HG02610 (cell line): ENCODE measurements at regions not wholly inside any gene's neighbourhood (a gene's known extent, or its start where the extent isn't known, plus 50 kb on each side); places are given as distances from the start of the nearest gene placed in this dataset.
"Not testable (repeated sequence)": the region's sequence is repeated elsewhere in the genome, so short reads cannot be mapped to it uniquely, and the experiment has no call there.

Experiments
- ATAC-seq: cut with Tn5 transposase; IDR thresholded peaks from one replicate; pipeline ENCODE4 v1.9.1; 2021; ENCODE audit warnings: mild to moderate bottlenecking, moderate library complexity; ENCODE audit not compliant: unreplicated experiment

DNA sequence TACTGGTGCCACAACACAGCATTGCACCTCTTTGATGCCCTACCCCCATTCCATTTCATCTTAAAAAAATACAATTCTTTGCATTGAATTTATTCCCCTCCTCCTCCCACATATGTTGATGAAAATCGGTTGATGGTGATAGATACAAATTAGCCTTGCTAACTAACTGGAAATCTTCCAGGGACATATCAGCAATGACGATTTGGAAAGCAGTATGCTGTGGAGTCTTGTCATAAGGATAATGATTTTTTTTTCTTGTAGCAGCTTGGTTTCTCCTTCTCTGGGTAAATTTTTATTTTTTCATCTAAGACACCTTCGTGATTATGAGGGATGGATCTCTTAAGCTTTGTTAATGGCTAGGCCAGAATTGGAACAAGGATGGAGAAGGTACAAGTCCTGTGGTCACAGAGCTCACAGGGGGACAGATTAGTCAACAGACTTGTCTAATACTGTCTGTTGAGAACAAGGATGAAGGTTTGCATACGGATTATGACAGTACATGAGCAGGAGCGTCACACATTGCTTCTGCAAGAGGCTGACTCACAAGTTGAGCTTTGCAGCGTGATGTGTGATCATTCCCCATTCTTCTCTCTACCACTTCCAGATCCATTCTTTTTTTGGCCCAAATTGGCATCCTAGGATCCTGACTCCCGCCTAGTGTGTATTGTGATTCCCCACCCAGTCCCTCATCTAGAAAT lies 233.1 kb upstream of the FERMT1 start:
- no peak for ATAC-seq

DNA sequence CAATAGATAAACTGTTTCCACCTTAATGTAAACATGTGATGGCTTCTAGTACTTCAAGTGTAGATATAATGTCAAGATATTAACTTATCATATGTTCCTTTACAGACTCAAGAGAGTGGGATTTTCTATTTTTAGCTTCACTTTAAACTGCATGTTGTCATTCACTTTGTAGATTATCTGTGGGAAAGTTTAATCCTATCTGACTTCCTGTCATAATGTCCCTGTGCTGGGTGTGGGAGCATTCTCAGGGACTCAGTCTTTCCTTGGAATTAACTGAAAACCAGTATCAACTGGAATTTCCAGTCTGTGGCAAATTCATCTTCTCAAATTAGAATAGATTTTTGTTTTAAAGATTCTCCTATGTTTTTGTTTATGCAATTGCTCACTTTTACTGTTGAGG lies 226.1 kb upstream of the FERMT1 start:
- no peak for ATAC-seq

DNA sequence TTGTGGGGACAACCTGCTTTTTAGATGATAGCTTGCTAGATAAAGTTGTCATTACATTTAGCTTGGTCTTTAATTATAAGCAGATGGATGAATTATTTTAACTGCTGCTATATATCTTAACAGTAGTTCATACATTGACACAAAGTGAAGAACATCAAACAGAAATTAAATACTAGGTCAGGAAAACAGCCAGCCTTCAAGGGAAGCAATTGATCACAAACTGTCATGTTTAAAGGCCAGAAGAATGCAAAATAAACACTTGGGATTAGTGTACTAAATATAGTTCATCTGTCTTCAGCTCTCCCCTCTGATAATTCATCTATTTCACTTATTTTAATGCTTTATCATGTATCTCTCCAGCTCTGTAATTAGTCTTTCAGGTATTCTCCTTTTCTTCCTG lies 225.1 kb upstream of the FERMT1 start:
- ATAC-seq, result no peak

DNA sequence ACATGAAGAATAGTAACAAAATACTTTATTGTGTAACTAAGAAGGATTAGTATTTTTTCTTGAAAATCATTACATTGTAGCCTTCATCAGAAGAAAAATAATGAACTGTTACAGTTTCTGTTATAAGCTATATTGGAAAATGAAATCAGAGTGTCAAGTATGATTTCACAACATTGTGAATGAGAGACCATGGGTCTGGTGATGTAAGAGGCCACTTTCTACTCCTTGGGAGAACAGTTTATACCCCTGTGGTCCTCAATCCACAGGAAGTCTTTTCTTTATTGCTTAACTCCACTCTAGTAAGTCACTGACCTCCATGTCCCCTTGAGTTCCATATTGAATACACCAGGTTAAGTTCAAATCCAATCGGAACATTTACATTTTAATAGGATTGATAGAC lies 218.7 kb upstream of the FERMT1 start:
- ATAC-seq, result no peak

DNA sequence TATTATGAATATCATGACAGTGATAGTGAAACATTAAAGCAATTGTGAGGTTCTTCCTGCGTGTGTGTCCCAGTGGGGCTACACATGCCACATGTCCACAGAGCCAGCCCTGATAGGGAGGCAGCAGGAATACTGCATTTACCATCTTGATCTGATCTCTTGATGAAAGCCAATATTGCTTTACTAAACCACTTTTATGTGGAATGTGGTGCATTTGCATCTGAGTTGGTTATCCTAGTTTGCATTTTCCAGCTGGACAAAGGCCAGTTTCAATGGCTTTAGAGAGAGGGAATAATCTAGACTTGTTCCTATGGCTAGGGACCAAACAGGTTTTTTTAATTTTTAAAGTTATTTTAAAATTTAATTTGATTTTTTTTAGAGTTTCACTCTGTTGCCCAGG lies 216.3 kb upstream of the FERMT1 start:
- ATAC-seq, result no peak

DNA sequence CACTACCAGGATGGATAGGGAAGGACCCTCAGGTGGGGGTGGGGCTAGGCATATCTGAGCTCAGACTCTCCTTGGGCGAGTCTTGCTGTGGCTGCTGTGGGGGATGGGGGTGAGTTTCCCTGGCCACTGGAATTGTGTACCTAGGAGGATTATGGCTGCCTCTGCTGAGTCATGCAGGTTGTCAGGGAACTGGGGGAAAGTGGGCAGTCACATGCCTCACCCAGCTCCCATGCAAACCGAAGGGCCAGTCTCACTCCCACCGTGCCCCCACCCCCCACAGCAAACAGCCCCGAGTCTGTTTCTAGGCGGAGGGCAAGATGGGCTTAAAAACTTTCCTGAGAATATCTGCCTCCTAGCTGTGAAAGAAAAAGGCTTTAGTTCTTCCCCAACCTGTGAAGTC lies 210.3 kb upstream of the FERMT1 start:
- no peak for ATAC-seq

DNA sequence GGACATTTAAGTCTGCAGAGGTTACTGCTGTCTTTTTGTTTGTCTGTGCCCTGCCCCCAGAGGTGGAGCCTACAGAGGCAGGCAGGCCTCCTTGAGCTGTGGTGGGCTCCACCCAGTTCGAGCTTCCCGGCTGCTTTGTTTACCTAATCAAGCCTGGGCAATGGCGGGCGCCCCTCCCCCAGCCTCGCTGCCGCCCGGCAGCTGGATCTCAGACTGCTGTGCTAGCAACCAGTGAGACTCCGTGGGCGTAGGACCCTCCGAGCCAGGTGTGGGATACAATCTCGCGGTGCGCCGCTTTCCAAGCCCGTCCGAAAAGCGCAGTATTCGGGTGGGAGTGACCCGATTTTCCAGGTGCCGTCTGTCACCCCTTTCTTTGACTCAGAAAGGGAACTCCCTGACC lies 198.4 kb upstream of the FERMT1 start:
- not testable (repeated sequence) for ATAC-seq

DNA sequence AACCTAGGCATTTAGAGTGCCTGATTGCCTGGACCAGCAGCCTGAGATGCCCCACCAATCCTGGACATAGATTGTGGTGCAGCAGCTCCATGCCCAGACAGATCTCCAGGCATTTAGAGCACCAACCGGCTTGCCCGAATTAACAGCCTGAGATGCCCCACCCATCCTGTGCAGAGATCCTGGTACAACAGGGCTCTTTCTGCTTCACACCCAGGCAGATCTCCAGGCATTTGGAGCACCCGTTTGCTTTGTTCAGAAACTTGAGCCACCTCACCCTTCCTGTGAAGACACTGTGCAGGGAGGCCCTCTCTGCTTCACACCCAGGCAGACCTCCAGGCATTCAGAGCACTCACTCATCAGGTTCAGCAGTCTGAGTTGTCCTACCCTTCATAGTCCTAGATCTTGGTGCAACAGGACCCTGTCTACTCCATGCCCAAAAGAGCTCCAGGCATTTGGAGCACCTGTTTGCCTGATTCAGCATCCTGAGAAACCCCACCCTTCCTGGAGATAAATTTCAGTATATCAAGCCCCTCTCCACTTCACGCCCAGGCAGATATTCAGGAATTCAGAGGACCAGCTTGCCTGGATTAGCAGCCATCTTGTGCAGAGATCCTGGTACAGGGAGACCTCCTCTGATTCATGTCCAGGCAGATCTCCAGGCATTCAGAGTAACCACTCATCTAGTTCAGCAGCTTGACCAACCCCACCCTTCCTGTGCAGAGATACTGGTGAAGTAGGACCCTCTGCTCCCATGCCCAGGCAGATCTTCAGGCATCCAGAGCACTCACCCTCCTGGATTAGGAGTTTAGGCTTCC lies 189.2 kb upstream of the FERMT1 start:
- ATAC-seq, result no peak

DNA sequence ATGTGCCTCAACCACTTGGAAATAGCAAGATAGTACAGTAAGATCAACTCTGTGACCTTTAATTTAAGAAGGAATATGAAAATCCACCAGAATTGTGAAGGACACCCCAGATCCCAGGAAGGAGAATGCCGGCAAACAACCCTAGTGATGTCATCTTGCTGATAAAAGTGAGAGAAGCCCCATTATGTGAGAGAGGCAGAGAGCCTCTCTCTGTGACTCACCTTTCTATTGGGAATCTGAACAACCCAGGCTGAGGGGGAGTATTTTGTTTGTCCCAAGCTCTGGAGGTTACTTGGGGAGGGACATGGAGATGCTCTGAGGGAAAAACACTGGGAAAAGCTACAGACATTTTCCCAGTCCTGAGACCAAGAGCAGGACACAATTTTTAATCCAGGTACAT lies 188.3 kb upstream of the FERMT1 start:
- ATAC-seq, result no peak

DNA sequence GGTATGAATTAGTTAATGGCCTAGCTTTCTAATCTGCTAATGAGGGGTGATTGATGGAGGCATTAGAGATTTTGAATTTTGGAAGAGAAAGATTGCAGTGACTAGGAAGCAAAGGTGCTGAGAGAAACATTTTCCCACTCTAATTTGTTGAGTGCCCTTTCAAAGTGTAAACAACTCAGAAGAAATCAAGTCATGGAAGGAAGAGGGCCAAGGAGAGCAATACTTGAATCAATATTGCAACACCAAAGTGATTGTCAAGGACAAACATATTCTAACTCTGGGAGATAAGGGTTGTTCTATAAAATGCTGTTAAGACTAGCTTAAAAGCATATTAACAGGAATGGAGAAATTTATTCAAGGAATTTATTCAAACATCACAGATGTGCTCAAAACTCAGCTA lies 182.7 kb upstream of the FERMT1 start:
- no peak for ATAC-seq

DNA sequence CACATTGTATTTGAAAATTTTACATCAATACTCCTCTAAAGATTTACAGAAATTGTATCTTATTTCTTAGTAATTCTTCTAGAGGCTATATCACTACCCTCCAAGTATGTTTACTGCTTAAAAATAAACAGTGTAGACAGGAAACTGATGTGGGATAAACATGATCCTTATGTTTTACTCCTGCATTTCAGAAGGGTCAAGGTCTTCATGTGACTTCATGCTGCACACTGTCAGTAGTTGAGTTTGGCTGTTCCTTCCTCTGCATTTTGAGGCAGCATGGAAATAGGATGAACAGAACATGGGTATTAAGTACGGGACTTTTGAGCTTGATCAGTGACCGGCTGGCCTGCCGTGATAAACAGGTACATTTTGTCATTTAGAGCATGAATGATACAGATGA lies 179.2 kb upstream of the FERMT1 start:
- ATAC-seq, result no peak

DNA sequence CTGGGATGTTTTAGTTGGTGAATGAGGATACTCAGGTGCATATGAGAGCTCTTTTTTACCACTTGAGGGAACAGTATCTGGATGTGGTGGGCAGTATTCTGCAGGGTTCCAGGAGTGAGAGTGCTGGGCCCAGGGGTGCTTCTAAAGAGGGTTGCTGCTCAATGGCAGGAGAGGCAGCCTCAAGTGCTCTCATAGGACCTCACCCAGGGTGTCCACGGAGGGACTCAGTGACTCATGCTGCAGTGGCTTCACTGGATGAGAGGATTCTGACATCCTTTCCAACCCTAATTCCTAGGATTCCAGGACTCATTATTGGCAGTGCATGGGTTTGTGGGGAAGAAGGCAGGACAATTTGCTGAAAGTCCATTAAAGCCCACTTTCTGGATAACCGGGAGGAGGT lies 176.6 kb upstream of the FERMT1 start:
- ATAC-seq, result no peak

DNA sequence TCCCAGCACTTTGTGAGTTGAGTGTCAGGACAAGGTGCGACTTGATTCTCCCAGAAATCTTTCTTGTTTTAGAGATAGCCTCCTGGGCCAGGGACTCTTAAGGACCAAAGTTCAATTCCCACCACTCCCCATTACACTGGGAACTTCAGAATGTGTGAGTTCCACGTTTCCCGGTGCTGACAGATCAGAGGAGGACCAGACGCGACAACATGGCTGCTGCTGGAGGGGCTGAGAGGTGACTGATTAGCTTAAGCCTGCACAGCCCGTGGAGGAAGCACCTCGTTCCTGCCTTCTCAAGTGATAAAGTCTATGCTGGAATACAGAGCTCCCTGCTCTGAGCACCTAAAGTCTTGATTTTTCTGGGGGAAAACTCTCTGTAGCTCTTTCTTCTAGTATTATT lies 175.2 kb upstream of the FERMT1 start:
- ATAC-seq, result no peak

DNA sequence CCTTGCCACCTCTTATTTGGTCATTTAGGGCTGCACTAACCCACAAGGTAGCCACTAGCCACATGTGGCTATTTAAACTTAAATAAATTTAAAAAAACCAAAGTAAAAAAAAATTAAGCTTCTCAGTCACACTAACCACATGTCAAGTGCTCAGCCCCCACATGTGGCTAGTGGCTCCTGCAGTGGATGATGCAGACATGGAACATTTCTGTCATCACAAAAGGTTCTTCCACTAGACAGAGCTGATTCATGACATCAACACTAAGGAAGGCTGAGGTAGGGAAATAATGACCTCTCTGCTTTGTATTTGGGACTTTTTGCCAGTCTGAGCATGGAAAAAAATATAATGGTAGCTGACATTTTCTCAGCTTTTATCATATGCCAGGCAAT lies 173.0 kb upstream of the FERMT1 start:
- ATAC-seq, result no peak

DNA sequence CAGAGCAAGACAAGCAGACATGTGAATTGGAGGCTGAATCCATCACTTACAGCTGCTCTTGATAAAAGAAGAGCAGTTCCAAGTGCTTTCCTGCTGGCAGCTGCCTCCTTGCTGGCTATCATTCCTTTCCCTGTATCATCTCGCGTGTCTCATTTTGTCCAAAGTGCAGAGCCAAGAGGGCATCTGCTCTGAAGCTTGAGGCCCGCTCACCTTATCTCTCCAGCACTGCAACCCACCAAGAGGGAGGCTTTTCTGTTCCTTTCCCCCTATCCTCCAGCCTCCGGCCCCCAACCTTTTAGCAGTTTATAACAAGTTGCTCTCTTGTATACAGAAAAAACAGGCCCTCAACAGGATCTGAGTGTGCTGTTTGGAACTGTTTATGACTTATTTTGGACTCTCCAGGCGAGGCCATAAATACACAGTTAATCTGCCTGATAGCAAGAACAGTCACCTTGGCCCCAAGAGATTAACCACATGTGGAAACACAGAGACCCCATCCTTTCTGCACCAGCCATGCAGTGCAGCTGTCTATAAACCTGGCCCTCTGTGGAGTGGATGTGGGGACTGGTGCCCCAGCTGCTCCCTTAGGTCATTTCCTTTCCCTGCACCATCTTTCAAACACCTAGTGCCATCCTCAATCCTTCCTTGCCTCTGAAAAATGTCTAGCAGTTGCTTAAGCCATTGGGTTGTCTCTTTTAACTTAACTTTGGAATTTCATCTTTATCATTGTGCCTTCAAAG lies 172.5 kb upstream of the FERMT1 start:
- no peak for ATAC-seq

DNA sequence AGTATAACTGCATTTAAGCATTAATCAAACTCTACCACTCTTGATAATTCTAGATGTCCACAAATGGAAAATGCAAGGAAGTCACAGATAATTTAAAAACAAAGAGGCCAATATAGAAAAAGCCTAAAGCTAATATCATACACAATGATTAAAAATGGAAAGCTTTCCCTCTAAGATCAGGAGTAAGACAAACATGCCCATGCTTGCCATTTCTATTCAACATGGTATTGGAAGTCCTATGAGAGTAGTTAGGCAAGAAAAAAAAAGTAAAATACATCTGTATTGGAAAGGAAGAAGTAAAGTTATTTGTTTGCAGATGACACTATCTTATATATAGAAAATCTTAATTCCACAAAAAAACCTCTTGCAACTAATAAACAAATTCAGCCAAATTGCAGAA lies 164.6 kb upstream of the FERMT1 start:
- no peak for ATAC-seq

DNA sequence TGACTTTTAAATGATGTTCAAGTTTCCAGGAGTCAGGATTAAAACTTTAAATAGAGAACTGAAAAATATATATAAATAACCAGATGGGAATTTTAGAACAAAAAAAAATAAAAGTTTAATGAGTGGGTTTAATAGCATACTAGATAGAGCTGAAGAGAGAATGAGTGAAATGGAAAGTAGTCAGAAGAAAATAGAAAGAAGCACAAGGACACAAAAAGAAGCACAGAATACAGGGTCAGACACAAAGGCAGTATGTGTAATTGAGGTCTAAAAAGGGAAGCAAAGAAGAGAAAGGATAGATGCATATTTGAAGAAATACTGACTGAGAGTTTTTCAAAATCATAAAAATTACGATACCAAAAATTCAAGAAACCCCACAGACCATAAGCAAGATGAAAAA lies 159.8 kb upstream of the FERMT1 start:
- no peak for ATAC-seq

DNA sequence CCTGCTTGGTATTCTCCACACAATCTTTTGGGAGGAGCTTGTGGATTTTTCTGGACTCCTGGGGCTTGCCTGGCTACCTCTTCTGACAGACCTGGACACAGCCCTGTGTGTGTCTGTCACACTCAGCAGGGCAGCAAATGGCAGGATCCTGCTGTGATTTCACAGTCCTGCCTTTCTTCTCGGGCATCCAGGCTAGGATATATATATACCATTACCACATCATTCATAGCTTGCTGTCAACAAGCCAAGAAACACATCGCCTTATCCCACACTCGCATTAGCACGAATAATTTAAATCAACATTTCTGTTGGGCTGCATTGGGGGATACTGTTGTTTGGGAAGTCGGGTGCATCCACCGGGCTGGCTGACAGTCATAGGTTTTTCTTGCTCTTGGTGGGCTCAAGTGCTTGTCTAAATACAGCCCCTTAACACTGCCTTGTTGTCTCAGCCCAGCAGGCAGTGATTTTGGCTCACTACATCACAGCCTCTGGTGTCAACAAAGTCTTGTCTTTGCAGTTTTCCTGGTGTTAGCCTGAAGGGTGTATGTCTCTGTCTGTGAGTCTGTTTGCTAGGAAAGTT lies 154.9 kb upstream of the FERMT1 start:
- no peak for ATAC-seq

DNA sequence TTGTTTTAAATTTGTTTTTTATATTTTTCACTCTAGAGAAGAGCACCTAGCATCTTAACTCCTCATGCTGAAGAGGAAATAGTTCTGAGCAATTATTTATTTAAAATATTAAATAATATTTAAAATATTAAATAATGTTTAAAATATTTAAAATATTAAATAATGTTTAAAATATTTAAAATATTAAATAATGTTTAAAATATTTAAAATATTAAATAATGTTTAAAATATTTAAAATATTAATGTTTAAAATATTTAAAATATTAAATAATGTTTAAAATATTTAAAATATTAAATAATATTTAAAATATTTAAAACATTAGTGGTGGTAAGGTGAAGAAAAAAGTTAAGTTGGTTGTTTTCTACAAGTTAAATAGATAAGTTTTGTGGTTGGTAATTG lies 147.6 kb upstream of the FERMT1 start:
- ATAC-seq, result not testable (repeated sequence)

DNA sequence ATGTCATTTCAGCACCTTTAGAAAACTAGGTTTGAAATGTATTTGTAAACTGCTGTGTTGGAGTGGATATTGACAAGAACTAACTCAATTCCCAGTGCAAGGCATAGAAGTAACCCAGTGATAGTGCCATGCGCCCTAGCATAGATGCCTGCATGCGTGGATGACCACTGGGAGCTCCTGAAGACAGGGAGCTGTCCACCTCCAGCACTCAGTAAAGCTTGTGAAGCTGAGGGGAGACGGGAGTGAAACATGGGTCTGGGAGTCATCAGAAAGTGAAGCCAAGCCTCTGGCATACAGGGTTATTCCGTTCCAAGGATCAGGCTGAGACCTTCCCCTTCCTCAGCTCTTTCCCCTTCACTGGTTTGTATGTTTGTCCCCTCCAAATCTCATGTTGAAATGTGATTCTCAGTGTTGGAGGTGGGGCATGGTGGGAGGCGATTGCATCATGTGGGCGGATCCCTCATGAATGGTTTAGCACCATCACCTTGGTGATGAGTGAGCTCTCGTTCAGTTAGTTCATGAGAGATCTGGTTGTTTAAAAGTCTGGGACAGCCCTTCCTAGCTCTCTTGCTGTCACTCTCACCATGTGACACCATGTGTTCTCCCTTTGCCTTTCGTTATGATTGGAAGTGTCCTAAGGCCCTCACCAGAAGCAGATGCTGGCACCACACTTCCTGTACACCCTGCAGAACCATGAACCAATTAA lies 146.5 kb upstream of the FERMT1 start:
- no peak for ATAC-seq
